ENCODE measurements at regions not wholly inside any gene's neighbourhood (a gene's known extent, or its start where the extent isn't known, plus 50 kb on each side); places are given as distances from the start of the nearest gene placed in this dataset.

GRCh38 chr11:13101644-13102512 is 92.8 kb downstream of the RASSF10 start:
- TF ChIP-seq CTCF (conservative IDR thresholded peaks at IDR 0.05 in 1 of 2, IDR thresholded peaks at IDR 0.05 in 1 of 2; ENCODE audit: low read depth in 1 of 2, low read length in 2 of 2) (no peak), EZH2 (IDR thresholded peaks at IDR 0.05; ENCODE audit: low read length, missing control alignments) (no peak)

Measured in fibroblast of lung (primary cell).